ENCODE measurements at regions not wholly inside any gene's neighbourhood (a gene's known extent, or its start where the extent isn't known, plus 50 kb on each side); places are given as distances from the start of the nearest gene placed in this dataset.
"Not testable (repeated sequence)": the region's sequence is repeated elsewhere in the genome, so short reads cannot be mapped to it uniquely, and the experiment has no call there.

- ChIA-PET POLR2A (no interaction called here), CTCF (interaction anchor here (1.6 kb wide), 1 partner anchor 375 kb away, joined by 4 read pairs; no protein-coding TSS in a partner anchor)
- no peak for TF ChIP-seq CTCF (IDR thresholded peaks at IDR 0.05; ENCODE audit: control extremely low read depth, extremely low read depth, low read depth, missing control alignments)
- DNase-seq (ENCODE audit: extremely low spot score): no peak
These were observed 102.8 kb upstream of the SALL3 start for GRCh38 chr18:78876868-78877267.

- POLR2A ChIA-PET: no interaction called here
- CTCF ChIA-PET: no interaction called here
- no peak for TF ChIP-seq CTCF (IDR thresholded peaks at IDR 0.05; ENCODE audit: control extremely low read depth, extremely low read depth, low read depth, missing control alignments)
- no peak for DNase-seq (ENCODE audit: extremely low spot score)
These were observed 101.3 kb upstream of the SALL3 start for GRCh38 chr18:78878335-78878734.

GRCh38 chr18:78879072-78879883, 100.3 kb upstream of the SALL3 start:
- POLR2A ChIA-PET; CTCF ChIA-PET; DNase-seq (ENCODE audit: extremely low spot score): not testable (repeated sequence)
- TF ChIP-seq CTCF (IDR thresholded peaks at IDR 0.05; ENCODE audit: control extremely low read depth, extremely low read depth, low read depth, missing control alignments): peak; percentile 32

- DNase-seq (ENCODE audit: extremely low spot score): no peak
- ChIA-PET POLR2A (no interaction called here), CTCF (no interaction called here)
- TF ChIP-seq CTCF (IDR thresholded peaks at IDR 0.05; ENCODE audit: control extremely low read depth, extremely low read depth, low read depth, missing control alignments): no peak
These were observed 97.0 kb upstream of the SALL3 start for GRCh38 chr18:78882585-78882984.

- ChIA-PET CTCF (no interaction called here), POLR2A (no interaction called here)
- TF ChIP-seq CTCF (IDR thresholded peaks at IDR 0.05; ENCODE audit: control extremely low read depth, extremely low read depth, low read depth, missing control alignments): no peak
- no peak for DNase-seq (ENCODE audit: extremely low spot score)
These were observed 96.1 kb upstream of the SALL3 start for GRCh38 chr18:78883501-78883900.

GRCh38 chr18:78884502-78884901, 95.1 kb upstream of the SALL3 start:
- POLR2A ChIA-PET: no interaction called here
- no peak for DNase-seq (ENCODE audit: extremely low spot score)
- CTCF ChIA-PET: no interaction called here
- no peak for TF ChIP-seq CTCF (IDR thresholded peaks at IDR 0.05; ENCODE audit: control extremely low read depth, extremely low read depth, low read depth, missing control alignments)

All from GM10248 (cell line).